ENCODE measurements at regions not wholly inside any gene's neighbourhood (a gene's known extent, or its start where the extent isn't known, plus 50 kb on each side); places are given as distances from the start of the nearest gene placed in this dataset.

- TF ChIP-seq CTCF (IDR thresholded peaks at IDR 0.05): no peak
- TF ChIP-seq POLR2A (IDR thresholded peaks at IDR 0.05): no peak
Observed at GRCh38 chr6:101208152-101208551, 185.4 kb upstream of the GRIK2 start.

Measured in lower leg skin (tissue), 3 donors.